ENCODE measurements at regions not wholly inside any gene's neighbourhood (a gene's known extent, or its start where the extent isn't known, plus 50 kb on each side); places are given as distances from the start of the nearest gene placed in this dataset.
"Not testable (repeated sequence)": the region's sequence is repeated elsewhere in the genome, so short reads cannot be mapped to it uniquely, and the experiment has no call there.

DNA sequence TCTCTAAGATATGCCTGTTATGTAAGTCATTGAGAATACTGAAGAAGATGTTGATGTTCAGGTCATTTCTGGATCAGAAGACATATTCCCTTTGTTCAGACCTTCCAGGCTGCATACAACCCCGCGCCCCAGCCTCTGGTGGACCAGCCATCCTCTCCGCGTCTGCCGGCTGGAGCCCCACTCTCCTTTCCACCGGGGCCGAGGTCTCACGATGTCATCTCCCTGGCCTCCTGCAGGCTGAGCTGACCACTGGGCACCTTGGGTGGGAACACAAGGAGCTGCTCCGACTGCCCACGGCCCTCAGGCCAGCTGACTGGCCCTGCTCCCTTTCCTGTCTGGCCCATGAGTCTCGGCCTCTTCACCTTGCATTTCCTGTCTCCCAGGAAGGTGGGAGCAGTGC lies 124.6 kb downstream of the SHANK2 start:
- no peak for DNase-seq (ENCODE audit: low read depth in 2 of 2)

DNA sequence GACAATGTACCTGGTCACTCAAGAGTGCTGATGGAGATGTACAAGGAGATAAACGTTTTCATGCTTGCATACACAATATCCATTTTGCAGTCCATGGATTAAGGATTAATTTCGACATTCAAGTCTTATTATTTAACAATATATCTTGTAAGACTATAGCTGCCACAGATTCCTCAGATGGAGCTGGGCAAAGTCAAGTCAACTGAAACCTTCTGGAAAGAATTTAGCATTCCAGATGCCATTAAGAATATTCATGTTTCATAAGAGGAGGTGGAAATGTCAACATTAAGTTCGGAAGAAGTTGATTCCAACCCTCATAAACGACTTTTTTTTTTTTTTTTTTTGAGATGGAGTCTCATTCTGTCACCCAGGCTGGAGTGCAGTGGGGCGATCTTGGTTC lies 126.0 kb downstream of the SHANK2 start:
- not testable (repeated sequence) for DNase-seq (ENCODE audit: low read depth in 2 of 2)

DNA sequence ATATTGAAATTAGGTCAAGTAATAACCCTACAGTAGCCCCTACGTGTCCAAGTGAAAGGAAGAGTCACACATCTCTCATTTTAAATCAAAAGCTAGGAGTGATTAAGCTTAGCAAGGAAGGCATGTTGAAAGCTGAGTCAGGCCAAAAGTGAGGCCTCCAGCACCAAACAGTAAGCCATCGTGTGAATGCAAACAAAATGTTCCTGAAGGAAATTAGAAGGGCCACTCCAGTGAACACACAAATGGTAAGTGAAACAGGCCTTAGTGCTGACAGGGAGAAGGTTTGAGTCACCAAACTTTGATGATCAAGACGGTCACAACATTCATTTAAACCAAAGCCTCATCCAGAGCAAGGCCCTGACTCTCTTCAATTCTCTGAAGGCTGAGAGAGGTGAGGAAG lies 127.2 kb downstream of the SHANK2 start:
- DNase-seq (ENCODE audit: low read depth in 2 of 2), result no peak

DNA sequence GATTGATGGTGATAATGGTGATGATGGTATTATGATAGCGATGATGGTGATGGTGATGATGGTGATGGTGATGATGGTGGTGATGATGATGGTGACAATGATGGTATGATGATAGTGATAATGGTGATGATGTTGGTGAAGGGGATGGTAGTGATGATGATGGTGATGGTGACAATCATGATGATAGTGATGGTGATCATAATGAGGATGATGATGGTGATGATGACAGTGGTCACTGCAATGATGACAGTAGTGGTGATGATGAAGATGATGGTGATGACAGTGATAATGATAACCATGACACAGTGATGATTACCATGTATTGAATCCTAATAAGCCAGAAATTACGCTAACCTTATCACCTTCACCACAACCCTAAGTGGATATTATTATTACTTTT lies 128.2 kb downstream of the SHANK2 start:
- no peak for DNase-seq (ENCODE audit: low read depth in 2 of 2)

DNA sequence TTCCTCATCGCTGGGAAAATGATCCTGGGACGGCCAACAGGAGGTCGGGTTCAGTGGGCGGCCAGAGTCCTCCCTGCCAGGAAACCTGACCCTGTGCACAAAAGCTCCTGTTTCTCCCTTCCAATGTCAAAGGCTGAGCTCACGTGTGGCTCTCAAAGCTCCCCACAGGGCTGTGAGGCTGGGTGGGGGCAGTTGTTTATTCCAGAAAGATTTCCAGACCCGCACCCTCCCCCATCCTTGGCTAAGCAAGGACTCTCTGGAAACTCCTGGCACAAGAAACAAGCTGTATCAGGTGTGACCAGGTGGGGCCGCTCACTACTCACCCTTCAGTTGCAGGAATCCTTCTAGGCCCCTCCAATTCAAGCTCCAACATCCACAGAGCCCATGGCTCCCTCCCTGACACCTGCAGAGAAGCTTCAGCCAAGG lies 131.9 kb downstream of the SHANK2 start:
- DNase-seq (ENCODE audit: low read depth in 2 of 2), result no peak

DNA sequence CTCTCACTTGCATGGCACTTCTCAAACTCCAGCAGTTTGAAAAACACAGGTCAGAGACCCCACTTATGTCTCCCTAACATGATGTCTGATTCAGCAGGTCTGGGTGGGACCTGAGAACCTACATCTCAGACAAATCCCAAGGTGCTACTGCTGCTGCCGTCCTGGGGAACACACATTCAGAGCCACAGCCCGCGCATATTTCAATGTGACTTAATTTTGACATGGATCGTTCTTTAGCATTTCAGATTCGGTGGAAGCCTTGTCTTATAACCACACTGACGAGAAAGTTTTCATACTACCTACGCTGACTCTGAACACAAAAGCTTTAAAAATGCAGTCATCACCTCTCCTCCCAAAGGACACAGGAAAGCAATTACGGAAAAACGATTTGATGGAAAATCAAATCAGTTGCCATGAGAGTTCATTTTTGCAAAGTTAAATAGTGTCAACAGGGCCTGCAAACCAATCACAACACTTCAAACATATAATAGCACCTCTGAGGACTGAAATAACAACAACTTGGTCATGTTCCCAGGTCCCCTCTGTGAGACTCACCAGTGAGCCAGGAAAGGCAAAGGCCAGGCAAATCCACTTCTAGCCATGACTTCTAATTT lies 132.6 kb downstream of the SHANK2 start:
- DNase-seq (ENCODE audit: low read depth in 2 of 2), result no peak

DNA sequence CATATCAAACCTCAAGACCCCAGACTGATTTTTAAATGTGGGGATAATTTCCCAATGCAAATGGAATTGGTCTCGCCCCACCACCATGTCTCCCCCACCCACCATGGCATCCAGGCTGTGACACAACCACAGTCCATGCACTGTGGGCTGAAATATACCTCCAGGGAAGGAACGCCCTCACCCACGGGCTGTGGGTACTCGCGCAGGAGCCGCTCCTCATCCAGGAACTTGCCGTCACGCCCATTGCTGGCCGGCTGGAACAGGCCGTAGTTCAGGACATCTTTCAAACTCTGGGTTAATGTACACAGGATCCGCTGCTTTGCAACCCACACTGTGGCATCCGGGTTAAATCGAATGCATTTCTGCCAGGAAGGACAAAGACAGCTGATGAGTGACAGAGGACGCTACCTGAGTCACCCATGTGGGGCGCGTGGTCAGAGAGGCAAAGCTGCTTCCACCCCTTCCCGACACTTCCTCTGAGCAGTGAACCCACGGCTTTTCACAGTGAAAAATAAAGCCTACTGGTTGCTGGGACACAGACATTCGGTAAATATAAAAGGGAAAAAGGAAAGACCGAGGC lies 133.6 kb downstream of the SHANK2 start:
- no peak for DNase-seq (ENCODE audit: low read depth in 2 of 2)

DNA sequence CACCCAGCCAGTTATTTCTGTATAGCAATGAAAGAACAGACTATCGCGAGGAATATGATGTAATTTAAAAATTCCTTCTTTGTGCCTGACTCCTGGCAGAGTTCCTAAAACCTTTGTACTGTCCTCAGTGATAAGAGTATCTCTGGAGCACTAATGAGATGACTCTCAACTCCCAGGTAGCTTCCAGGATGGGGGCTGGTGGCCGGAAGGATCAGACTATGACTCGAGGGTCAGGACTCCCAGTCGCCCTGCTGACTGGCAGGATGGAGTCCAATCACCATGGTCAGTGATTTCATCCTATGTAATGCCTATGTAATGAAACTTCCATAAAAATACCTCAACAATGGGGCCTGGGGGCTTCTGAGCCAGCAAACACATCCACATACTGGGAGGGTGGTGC lies 135.1 kb downstream of the SHANK2 start:
- no peak for DNase-seq (ENCODE audit: low read depth in 2 of 2)

DNA sequence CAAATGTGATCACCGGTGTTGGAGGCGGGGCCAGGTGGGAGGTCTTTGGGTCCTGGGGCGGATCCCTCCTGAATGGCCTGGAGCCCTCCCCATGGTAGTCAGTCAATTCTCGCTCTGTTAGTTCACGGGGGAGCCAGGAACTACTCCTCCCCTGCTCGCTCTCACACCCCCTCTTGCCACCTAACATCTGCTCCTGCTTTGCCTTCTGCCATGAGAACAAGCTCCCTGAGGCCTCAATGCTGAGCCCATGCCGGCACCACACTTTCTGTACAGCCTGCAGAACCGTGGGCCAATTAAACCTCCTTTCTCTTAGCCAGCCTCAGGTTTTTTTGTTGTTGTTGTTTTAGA lies 135.7 kb downstream of the SHANK2 start:
- no peak for DNase-seq (ENCODE audit: low read depth in 2 of 2)

DNA sequence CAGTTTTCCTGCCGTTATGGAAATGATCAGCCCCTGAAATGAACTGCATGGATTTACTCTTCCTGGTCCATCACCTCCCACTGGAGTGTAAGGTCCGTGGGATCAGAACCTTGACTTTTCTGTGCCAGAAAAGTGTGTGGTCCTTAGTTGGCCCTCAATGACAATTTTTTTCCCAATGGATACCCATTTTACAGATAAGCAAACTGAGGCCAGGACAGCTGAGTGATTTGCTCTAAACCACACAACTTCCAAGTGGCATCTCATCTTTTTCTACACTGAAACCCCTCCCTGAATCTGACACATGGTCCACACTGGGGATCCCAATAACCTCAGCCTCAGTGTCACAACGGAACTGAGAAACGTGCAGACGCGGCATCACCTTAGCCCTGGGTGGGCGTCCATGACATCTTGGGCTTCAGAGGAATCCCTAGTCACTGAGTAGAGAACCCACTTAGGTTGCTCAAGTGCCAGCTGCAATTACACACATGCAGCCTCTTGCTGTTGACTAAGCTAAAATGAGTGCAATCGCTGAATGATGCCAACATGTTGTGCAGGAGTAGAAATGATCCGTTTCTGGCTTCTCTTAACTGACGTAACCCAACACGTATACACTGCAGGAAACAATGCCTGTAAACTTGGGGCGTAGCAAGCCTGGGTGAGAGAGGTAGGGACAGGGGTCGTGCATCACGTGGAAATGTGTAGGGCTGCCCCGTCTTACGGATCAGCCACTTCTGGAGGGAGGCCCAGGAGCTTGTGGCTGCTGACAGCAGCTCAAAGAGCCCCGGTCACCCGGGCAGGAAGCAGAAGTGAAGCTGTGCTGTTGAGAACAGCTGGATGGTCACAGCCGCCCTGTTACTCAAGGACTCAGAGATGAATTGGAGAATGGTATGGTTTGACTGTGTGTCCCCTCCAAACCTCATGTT lies 136.3 kb downstream of the SHANK2 start:
- no peak for DNase-seq (ENCODE audit: low read depth in 2 of 2)

DNA sequence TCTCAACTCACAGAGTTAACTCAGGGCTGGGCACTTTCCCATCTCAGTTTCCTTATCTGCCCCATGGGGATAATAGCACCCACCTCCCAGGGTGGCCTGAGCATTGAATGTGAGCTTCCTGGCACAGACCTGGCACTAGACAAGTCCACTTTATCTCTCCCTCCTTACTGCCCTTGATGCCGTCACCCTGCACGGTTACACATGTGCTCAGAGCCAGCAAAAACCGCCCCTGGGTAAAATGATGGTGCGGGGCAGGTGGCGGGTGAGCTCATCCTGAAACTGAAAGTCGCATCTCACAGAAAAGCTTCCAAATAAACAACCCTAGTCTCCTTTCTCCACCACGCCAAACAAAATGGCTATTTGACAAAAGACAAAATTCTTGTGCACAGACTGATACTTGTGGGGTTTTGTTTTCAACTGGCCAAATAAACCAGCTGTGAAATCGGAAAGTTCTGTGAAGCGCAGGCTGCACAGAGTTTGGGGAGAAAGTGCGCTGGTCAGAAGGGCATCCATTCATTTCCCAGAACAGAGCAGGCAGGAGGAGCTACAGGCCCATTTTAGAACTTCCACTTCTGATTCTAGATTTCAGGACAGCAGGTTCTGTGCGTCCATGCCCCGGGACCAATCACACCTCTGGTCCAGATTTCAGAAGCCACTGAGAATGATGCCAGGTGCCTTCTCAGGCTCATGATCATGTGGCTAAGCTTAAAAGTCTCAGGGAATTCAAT lies 138.1 kb downstream of the SHANK2 start:
- no peak for DNase-seq (ENCODE audit: low read depth in 2 of 2)

DNA sequence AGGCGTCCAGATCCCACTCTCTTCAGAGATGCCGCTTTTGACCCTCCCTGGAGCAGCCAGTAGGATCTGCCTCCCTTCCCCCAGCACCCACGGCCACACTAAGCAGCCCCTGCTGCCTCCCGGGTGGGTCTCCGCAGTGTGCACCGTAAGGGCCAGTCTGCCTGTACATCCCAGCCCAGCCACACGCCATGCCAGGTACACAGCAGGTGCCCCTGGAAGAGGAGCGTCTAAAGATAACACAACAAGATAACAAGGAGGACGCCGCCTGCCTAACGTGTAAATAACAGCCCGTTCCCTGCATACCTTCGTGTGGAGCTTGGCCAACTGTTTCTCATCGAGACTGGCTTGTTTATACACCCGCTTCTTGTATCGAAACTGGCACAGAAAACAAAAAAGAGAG lies 139.4 kb downstream of the SHANK2 start:
- DNase-seq (ENCODE audit: low read depth in 2 of 2), result no peak

DNA sequence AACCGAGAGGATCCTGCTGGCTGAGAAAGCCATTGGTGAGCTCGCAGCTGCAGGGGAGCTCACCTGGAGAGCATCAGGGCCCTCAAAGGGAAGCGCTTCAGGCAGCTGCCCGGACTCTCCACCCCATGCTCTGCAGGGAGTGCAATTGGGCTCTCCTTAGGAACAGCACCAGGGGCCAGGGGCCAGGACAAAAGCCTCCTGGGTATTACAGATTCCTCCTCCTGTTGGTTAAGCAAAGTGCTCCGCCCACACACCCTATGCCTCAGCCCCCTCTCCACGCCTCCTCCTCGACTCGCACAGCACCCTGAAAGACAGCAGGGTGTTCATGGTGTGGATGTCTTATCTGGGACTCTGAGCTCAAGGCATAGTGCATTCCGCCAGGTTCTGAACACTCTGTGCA lies 139.9 kb downstream of the SHANK2 start:
- DNase-seq (ENCODE audit: low read depth in 2 of 2), result no peak

DNA sequence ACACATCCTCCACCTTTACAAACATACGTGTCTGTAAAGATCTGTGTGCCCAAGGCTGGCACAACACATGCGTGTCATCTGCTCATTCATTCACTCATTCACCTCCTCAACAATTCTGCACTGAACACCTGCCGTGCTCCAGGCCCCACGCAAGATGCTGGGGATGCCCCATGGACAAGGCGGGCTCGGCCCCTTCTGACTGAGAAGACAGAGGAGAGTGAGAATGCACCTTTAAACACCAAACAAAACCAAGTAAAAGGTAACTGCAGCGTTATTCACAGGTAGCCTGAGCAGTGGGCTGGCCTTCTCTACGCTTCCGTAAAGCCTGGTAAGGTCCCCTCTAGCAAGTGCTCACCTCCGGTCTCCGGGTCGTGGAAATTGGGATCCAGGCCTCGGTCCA lies 142.8 kb downstream of the SHANK2 start:
- no peak for DNase-seq (ENCODE audit: low read depth in 2 of 2)

DNA sequence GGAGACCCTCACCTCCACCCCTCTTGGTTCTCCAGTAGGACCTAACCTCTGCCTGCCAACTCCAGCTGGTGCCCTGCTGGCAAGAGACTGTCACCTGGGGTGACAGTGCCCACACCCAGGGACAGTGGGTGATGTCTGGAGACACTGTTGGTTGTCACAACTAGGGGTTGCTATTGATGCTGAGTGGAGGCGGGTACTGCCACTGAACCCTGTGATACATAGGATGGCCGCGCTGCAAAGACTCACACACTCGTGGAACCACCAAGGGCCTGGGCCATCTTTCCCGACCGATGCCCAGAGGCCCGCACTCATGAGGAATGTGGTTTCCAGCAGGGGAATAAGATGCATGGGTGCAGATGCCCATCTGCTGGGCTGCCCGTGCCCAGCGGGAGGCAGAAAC lies 143.2 kb downstream of the SHANK2 start:
- no peak for DNase-seq (ENCODE audit: low read depth in 2 of 2)

DNA sequence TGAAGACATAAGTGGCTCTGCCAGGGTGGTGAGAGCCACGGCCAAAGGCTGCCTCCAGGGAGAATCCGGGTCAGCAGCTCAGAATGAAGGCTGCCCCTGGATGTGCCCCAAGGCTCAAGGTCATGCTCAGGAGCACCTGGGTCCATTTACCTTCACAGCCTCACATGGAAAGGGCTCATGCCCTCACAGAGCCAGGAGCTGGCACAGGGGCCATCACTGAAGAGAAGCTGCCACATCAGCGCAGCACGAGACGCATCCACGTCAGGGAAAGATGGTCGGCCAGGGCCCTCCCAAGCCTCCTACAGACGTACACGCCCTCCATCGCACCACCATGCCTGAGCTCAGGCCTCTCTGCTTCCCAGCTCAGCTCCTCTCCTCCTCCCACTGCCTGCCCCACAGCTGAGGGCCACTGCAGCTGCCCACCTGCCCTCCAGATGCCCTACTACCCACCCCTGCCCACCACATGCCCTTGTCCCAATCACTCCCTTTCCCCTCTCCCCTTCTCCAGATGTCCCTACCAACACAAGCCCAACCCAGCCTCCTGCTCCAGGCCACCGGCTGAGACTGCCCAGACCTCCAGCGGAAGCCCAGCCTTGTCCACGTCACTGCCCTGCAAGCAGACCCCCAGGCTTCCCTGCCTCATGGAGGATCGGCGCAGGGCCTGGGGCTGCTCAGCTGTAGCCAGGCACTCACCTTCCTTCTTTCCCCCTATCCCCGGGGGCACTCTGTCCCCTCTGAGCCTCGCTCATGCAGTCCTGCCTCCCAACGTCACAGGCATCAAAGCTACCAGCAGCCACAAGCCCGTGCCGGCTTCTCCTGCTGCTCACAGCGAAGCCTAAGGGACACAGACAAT lies 144.1 kb downstream of the SHANK2 start:
- DNase-seq (ENCODE audit: low read depth in 2 of 2), result no peak

DNA sequence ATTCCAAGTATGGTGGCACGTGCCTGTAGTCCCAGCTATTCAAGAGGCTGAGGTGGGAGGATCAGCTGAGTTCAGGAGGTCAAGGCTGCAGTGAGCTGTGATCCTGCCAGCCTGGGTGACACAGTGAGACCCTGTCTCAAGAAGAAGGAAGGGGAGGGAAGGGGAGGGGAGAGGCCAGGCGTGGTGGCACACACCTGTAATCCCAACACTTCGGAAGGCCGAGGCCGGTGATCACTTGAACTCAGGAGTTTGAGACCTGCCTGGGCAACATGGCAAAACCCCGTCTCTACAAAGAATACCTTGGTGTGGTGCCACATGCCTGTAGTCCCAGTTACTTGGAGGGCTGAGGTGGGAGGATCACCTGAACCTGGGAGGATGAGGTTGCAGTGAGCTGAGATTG lies 145.7 kb downstream of the SHANK2 start:
- no peak for DNase-seq (ENCODE audit: low read depth in 2 of 2)

DNA sequence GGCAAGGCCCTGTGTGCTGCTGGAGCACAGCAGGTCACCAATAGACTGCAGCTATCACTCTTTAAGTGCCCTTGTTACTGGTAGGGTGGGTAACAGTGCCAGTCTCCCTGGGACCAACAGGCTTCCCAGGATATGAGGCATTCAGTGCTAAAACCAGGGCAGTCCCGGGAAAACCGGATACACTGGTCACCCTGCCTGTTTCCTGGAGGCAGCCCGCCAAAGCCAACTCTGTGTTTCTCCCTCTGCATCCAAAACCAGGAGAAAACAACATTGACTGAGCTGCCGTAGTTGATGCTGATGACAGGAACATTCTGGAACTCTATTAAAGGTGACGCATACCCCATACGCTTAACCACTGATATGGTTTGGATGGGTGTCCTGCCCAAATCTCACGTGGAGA lies 149.1 kb downstream of the SHANK2 start:
- DNase-seq (ENCODE audit: low read depth in 2 of 2), result no peak

DNA sequence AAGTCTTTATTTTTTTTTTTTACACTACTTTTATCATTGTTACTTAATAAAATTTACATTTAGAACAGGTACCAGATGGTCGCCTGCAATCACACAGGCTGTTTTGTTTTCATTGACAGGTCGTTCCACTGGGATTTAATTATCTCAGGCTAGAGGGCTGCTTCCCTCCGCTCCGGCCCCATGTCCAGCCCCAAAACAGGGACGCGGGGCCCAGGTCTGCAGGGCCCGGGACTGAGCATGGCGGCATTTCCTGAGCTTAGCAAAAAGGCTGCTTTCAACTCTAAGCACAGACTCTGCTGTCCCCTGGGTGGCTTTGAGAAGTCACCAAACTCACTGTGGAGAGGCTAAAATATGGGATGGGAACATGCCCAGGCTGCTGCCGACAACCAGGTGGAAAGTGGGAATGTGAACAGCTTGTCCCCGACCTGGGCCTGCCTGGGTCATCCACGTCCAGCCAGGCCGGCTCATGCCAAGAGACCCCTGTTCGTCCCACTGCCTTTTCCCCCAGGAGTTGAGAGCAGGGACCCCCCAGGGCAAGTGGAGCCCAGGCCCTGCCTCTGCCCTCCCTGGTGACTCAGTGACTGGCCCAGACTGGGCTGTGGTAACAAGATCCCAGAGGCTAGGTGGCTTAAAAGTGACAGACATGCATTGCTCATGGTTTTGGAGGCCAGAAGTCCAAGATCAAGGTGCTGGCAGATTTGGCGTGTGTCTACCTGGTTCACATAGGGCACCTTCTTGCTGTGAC lies 150.0 kb downstream of the SHANK2 start:
- no peak for DNase-seq (ENCODE audit: low read depth in 2 of 2)

DNA sequence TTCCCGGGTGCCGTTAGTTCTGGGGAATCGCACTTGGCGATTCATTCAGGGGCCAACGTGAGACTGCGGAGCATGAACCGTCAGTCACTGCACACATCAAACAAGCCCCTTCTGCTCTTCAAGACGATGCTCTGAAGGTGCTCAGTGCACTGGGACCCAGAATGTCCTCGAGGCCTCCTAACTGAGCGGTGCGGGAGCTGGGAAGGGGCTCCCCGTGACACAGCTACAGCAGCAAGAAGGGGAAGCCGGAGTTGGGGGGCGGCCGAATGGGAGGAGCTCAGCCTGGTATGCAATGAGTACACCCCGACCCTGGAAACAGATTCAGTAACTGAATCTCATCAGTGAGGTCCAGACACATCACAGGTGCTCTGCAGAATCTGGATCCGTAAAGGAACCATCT lies 150.8 kb downstream of the SHANK2 start:
- DNase-seq (ENCODE audit: low read depth in 2 of 2), result no peak

DNA sequence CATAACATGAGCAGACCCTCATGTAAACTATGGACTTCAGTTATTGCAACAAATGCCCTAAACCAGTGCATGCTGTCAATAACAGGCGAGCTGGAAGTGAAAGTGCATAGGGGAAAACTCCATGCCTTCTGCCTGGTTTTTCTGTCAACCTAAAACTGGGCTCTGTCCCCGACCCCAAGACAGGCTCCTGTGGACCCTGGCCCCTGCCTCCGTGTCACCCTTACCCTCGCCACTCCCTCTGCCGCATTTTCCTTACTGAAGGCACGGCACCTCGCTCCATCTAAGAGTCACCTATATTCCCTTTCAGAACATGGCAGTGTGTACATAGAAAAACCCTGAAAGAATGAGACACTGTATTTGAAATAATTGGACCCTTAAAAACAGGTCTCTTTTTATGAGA lies 151.3 kb downstream of the SHANK2 start:
- DNase-seq (ENCODE audit: low read depth in 2 of 2), result no peak

Data from stimulated activated CD8-positive, alpha-beta memory T cell treated with anti-CD3 and anti-CD28 coated beads, Interleukin-2, amount 100 ng/mL, for 48 hours (primary cell).